ENCODE measurements at regions not wholly inside any gene's neighbourhood (a gene's known extent, or its start where the extent isn't known, plus 50 kb on each side); places are given as distances from the start of the nearest gene placed in this dataset.

DNA sequence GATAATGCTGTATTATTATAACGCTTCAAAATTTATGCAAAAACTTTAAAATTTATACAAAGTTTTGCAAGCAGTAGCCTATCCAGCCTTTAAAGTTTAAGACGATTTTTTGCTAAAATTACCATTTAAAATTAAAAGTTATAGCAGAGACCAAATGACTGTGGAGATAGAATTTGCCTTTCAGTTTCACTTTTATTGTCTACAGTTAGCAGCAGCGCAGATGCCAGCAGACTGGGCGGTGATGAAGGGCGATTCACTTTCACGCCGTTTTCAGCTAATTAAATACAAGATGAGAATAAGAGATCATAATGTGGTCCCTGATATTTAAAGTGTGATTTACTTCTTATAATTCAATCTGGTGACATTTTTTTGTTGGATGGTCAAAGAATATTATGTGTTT is 1381.5 kb upstream of the ADGRL3 start:
- H3K4ac ChIP-seq (ENCODE audit: low read depth, low read length) = no peak overlapping the region
- no peak overlapping the region for H4K5ac ChIP-seq (ENCODE audit: insufficient read length, low read depth, low read length)
- H2AFZ ChIP-seq (ENCODE audit: low read length) = no peak overlapping the region
- no peaks in the 10 kb centered on the region for H3K4me1 ChIP-seq (ENCODE audit: insufficient read depth, low read length)
- no peak overlapping the region for H3K4me3 Mint-ChIP-seq
- TF ChIP-seq CTCF (conservative IDR thresholded peaks at IDR 0.05) = no peak
- H3K14ac ChIP-seq (ENCODE audit: insufficient read depth, low read length) = no peak overlapping the region
- no peak overlapping the region for H4K8ac ChIP-seq (replicated peaks; ENCODE audit: insufficient read length, low read depth, low read length)
- no peak overlapping the region for H3K56ac ChIP-seq (ENCODE audit: insufficient read length, low read depth, low read length)
- no peaks in the 10 kb centered on the region; a peak in 1 of 5 replicates for H3K9me3 Mint-ChIP-seq
- H3K27me3 ChIP-seq (ENCODE audit: insufficient read depth, low read length) = no peaks in the 10 kb centered on the region
- H3K4me1 Mint-ChIP-seq = no peaks in the 10 kb centered on the region
- no peak overlapping the region for H3K23ac ChIP-seq (ENCODE audit: insufficient read length, low read depth, low read length)
- H3K36me3 Mint-ChIP-seq (ENCODE audit: insufficient read depth in 1 of 3, low read depth in 3 of 3) = no peaks in the 10 kb centered on the region
- no peaks in the 10 kb centered on the region for H3K79me1 ChIP-seq (ENCODE audit: insufficient read depth, low read depth, low read length, poor library complexity, severe bottlenecking)
- no CpG with 5 or more reads among the region's 7 CpGs for WGBS (ENCODE audit: extremely low coverage, insufficient read length, low lambda C conversion rate)
- H3K9me3 ChIP-seq (ENCODE audit: control insufficient read depth, low read depth, low read length) = no peaks in the 10 kb centered on the region
- no peaks in the 10 kb centered on the region for H3K27me3 Mint-ChIP-seq (ENCODE audit: low read depth)
- no peak overlapping the region for H4K91ac ChIP-seq (ENCODE audit: insufficient read length, low read depth, low read length)
- H4K20me1 ChIP-seq (ENCODE audit: control insufficient read depth, insufficient read depth, insufficient read length) = no peaks in the 10 kb centered on the region
- no peak overlapping the region for H3K27ac ChIP-seq (ENCODE audit: insufficient read length, low read depth, low read length)
- no peak overlapping the region for H2BK5ac ChIP-seq (ENCODE audit: insufficient read length, low read length)
- no peak for DNase-seq
- H3K23me2 ChIP-seq (ENCODE audit: insufficient read length, low read depth, low read length, poor library complexity, severe bottlenecking) = no peaks in the 10 kb centered on the region
- no peak overlapping the region for H3K18ac ChIP-seq (ENCODE audit: insufficient read length, low read depth, low read length)
- H2BK120ac ChIP-seq (ENCODE audit: low read depth, low read length, poor library complexity, severe bottlenecking) = no peak overlapping the region
- H3K9ac ChIP-seq (ENCODE audit: extremely low read depth, insufficient read length, low read length) = no peak overlapping the region
- no peak overlapping the region for H3K27ac Mint-ChIP-seq
- no peak overlapping the region for H2AK5ac ChIP-seq (ENCODE audit: insufficient read length, low read length)
- no peaks in the 10 kb centered on the region for H3K79me2 ChIP-seq (ENCODE audit: insufficient read depth, low read length)
- no peak overlapping the region for H3K4me2 ChIP-seq (ENCODE audit: insufficient read depth, insufficient read length, low read length)
- no peak overlapping the region for H3T11ph ChIP-seq (ENCODE audit: low read length)
- no peak overlapping the region for H2BK12ac ChIP-seq (ENCODE audit: insufficient read length, low read depth, low read length)
- H2BK15ac ChIP-seq (ENCODE audit: low read depth, low read length) = no peak overlapping the region
- H2BK20ac ChIP-seq (ENCODE audit: low read depth, low read length, poor library complexity, severe bottlenecking) = no peak overlapping the region

All from H9 (cell line).